Ectodermal cell (in vitro differentiated cells): ENCODE measurements at regions not wholly inside any gene's neighbourhood (a gene's known extent, or its start where the extent isn't known, plus 50 kb on each side); places are given as distances from the start of the nearest gene placed in this dataset.
"Not testable (repeated sequence)": the region's sequence is repeated elsewhere in the genome, so short reads cannot be mapped to it uniquely, and the experiment has no call there.

Experiments used
- H3K27ac ChIP-seq: 2 replicates; pipeline ENCODE4 v1.7.0; 2013; ENCODE audit warnings: mild to moderate bottlenecking, low read depth, low read length; ENCODE audit not compliant: insufficient read depth, poor library complexity, severe bottlenecking
- H3K27me3 ChIP-seq: 2 replicates; pipeline ENCODE4 v1.7.0; 2013; ENCODE audit warnings: mild to moderate bottlenecking, low read length; ENCODE audit not compliant: insufficient read depth, control insufficient read depth, poor library complexity, severe bottlenecking
- H3K36me3 ChIP-seq: one replicate; pipeline ENCODE4 v1.7.0; 2013; ENCODE audit warnings: low read length; ENCODE audit not compliant: control insufficient read depth, insufficient read depth
- H3K4me1 ChIP-seq: one replicate; pipeline ENCODE4 v1.7.0; 2013; ENCODE audit warnings: low read length; ENCODE audit not compliant: control insufficient read depth, insufficient read depth
- H3K4me3 ChIP-seq: 2 replicates; pipeline ENCODE4 v1.7.0; 2013; ENCODE audit warnings: low read depth, low read length, control low read depth; ENCODE audit not compliant: insufficient read depth
- H3K9me3 ChIP-seq: 2 replicates; pipeline ENCODE4 v1.7.0; 2013; ENCODE audit warnings: mild to moderate bottlenecking, low read length, moderate library complexity; ENCODE audit not compliant: control insufficient read depth
- WGBS, 2 experiments: methylation state at CpG; one replicate each; pipeline ENCODE4 v1.1.7; 2013; ENCODE audit warnings: missing lambda C conversion rate in 2 of 2; 5-methylcytosine and 5-hydroxymethylcytosine counted together

GRCh38 chr15:81645470-81645869 lies 271.5 kb upstream of the TMC3 start:
- H3K9me3 ChIP-seq: no peaks in the 10 kb centered on the region
- no peaks in the 10 kb centered on the region for H3K27me3 ChIP-seq
- no peaks in the 10 kb centered on the region for H3K4me1 ChIP-seq
- 89 to 90% methylated on average over 9 of the region's 9 CpGs for WGBS, 2 experiments
- H3K4me3 ChIP-seq: no peak overlapping the region
- H3K36me3 ChIP-seq: no peaks in the 10 kb centered on the region
- no peak overlapping the region for H3K27ac ChIP-seq

- H3K36me3 ChIP-seq: no peaks in the 10 kb centered on the region
- no peak overlapping the region for H3K27ac ChIP-seq
Measured at GRCh38 chr15:81643771-81644170, 269.8 kb upstream of the TMC3 start.

GRCh38 chr15:81642451-81642990 lies 268.5 kb upstream of the TMC3 start:
- Histone ChIP-seq H3K36me3 (no peaks in the 10 kb centered on the region), H3K9me3 (no peaks in the 10 kb centered on the region), H3K27ac (no peak overlapping the region), H3K4me1 (no peaks in the 10 kb centered on the region), H3K27me3 (no peaks in the 10 kb centered on the region), H3K4me3 (no peak overlapping the region)
- 87 to 91% methylated on average over 4 of the region's 4 CpGs for WGBS, 2 experiments

More at GRCh38 chr15:81643771-81644170, 269.8 kb upstream of the TMC3 start:
- Histone ChIP-seq H3K9me3 (no peaks in the 10 kb centered on the region), H3K4me3 (no peak overlapping the region), H3K27me3 (no peaks in the 10 kb centered on the region), H3K4me1 (no peaks in the 10 kb centered on the region)
- 91 to 93% methylated on average over 4 of the region's 4 CpGs for WGBS, 2 experiments

- not testable (repeated sequence) for H3K4me1 ChIP-seq, H3K9me3 ChIP-seq
- whole genome bisulfite sequencing, 2 experiments: 90 to 95% methylated on average over 2 of the region's 2 CpGs
Measured at GRCh38 chr15:81636064-81636463, 262.1 kb upstream of the TMC3 start.

GRCh38 chr15:81633889-81634288 lies 259.9 kb upstream of the TMC3 start:
- Histone ChIP-seq H3K27me3 (no peaks in the 10 kb centered on the region), H3K4me3 (no peak overlapping the region), H3K9me3 (no peaks in the 10 kb centered on the region), H3K27ac (no peak overlapping the region), H3K4me1 (no peaks in the 10 kb centered on the region), H3K36me3 (no peaks in the 10 kb centered on the region)
- 84 to 88% methylated on average over 5 to 6 of the region's 6 CpGs for WGBS, 2 experiments

More at GRCh38 chr15:81636064-81636463, 262.1 kb upstream of the TMC3 start:
- not testable (repeated sequence) for H3K36me3 ChIP-seq, H3K27me3 ChIP-seq, H3K27ac ChIP-seq, H3K4me3 ChIP-seq

- Histone ChIP-seq H3K36me3 (no peaks in the 10 kb centered on the region), H3K9me3 (no peaks in the 10 kb centered on the region)
- WGBS, 2 experiments: 87 to 95% methylated on average over 2 of the region's 2 CpGs
Measured at GRCh38 chr15:81625896-81626295, 251.9 kb upstream of the TMC3 start.

GRCh38 chr15:81619002-81619401 lies 245.0 kb upstream of the TMC3 start:
- no peak overlapping the region for H3K27ac ChIP-seq
- H3K36me3 ChIP-seq: no peaks in the 10 kb centered on the region
- WGBS, 2 experiments: 83 to 85% methylated on average over 3 to 4 of the region's 4 CpGs
- no peaks in the 10 kb centered on the region for H3K9me3 ChIP-seq
- H3K27me3 ChIP-seq: no peaks in the 10 kb centered on the region
- H3K4me3 ChIP-seq: no peak overlapping the region
- no peaks in the 10 kb centered on the region for H3K4me1 ChIP-seq

More at GRCh38 chr15:81625896-81626295, 251.9 kb upstream of the TMC3 start:
- Histone ChIP-seq H3K4me1 (no peaks in the 10 kb centered on the region), H3K27ac (no peak overlapping the region), H3K4me3 (no peak overlapping the region), H3K27me3 (no peaks in the 10 kb centered on the region)

GRCh38 chr15:81612631-81613030 lies 238.6 kb upstream of the TMC3 start:
- Histone ChIP-seq H3K4me3 (no peak overlapping the region), H3K27ac (no peak overlapping the region), H3K4me1 (peaks cover 6% of the 10 kb centered on the region), H3K27me3 (no peaks in the 10 kb centered on the region), H3K9me3 (no peaks in the 10 kb centered on the region), H3K36me3 (no peaks in the 10 kb centered on the region)
- 67 to 70% methylated on average over 2 of the region's 2 CpGs for WGBS, 2 experiments

GRCh38 chr15:81611679-81612078 lies 237.7 kb upstream of the TMC3 start:
- Histone ChIP-seq H3K4me1 (peaks cover 6% of the 10 kb centered on the region), H3K4me3 (no peak overlapping the region), H3K27ac (no peak overlapping the region), H3K36me3 (no peaks in the 10 kb centered on the region), H3K9me3 (no peaks in the 10 kb centered on the region), H3K27me3 (no peaks in the 10 kb centered on the region)
- whole genome bisulfite sequencing, 2 experiments: 92 to 93% methylated on average over 4 of the region's 4 CpGs

GRCh38 chr15:81608309-81608829 lies 234.4 kb upstream of the TMC3 start:
- no peak overlapping the region for H3K27ac ChIP-seq
- peaks cover 6% of the 10 kb centered on the region for H3K4me1 ChIP-seq
- no peaks in the 10 kb centered on the region for H3K9me3 ChIP-seq
- 88% methylated on average over 1 of the region's 2 CpGs; no CpG with 5 or more reads in 1 of the 2 experiments for WGBS, 2 experiments
- no peak overlapping the region for H3K4me3 ChIP-seq
- H3K36me3 ChIP-seq: no peaks in the 10 kb centered on the region
- no peaks in the 10 kb centered on the region for H3K27me3 ChIP-seq
